Kidney glomerular epithelial cell (primary cell): ENCODE measurements at regions not wholly inside any gene's neighbourhood (a gene's known extent, or its start where the extent isn't known, plus 50 kb on each side); places are given as distances from the start of the nearest gene placed in this dataset.
"Not testable (repeated sequence)": the region's sequence is repeated elsewhere in the genome, so short reads cannot be mapped to it uniquely, and the experiment has no call there.

Experiments
- DNase-seq: peaks from one replicate; lab custom pipeline; 2025; lab: John Stamatoyannopoulos, UW

DNA sequence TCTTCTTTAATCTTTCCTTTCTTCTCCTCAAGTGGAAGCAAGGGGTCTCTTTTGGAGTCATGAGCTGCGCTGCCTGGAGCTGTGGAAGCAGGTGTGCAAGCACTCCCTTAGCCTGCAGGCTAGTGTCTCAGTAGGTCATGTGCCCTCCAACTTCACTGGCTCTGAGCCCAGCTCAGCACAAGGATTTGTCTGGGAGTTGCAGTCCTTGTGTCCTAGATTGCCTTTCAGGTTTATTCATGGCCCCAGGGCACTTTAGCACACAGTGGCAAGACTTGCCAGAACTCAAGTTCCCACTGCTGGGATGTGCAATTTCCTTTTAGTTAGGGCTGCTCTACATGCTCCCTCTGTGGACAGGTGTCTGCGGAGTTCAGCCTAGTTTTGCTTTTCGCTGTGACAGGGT, 211.7 kb downstream of the LIG4 start:
- no peak for DNase-seq

DNA sequence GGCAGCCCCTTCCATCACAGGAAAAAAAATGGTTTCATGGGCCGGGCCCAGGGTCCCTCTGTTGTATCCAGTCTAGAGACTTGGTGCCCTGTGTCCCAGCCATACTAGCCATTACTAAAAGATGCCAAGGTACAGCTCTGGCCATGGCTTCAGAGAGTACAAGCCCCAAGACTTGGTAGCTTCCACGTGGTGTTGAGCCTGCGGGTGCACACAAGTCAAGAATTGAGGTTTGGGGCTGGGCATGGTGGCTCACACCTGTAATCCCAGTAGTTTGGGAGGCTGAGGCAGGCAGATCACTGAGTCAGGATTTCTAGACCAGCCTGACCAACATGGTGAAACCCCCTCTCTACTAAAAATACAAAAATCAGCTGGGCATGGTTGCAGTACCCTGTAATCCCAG, 214.3 kb downstream of the LIG4 start:
- DNase-seq, result no peak

DNA sequence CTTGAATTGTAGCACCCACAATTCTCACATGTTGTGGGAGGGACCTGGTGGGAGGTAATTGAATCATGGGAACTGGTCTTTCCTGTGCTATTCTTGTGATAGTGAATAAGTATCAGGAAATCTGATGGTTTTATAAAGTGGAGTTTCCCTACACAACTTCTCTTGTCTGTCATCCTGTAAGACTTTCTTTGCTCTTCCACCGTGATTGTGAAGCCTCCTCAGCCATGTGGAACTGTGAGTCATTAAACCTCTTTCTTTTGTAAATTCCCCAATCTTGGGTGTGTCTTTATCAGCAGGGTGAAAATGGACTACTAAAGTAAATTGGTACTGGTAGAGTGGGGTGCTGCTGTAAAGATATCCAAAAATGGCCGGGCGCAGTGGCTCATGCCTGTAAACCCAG, 215.6 kb downstream of the LIG4 start:
- no peak for DNase-seq

DNA sequence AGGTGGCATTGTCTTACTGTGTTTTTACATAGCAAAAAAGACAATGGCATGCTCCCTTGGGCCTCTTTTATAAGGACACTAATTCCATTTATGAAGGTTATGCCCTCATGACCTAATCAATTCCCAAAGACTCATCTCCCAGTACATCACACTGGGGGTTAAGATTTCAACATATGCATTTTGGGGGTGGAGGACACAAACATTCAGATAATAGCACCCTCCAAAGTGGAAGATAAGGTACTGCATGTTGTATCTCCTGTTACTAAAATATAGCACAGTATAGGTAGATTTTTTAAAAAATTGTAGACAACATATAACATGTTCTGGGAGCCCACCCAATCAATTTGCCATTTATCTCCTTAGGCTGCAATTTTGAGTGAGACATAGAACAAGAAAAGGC, 221.2 kb downstream of the LIG4 start:
- DNase-seq, result no peak

DNA sequence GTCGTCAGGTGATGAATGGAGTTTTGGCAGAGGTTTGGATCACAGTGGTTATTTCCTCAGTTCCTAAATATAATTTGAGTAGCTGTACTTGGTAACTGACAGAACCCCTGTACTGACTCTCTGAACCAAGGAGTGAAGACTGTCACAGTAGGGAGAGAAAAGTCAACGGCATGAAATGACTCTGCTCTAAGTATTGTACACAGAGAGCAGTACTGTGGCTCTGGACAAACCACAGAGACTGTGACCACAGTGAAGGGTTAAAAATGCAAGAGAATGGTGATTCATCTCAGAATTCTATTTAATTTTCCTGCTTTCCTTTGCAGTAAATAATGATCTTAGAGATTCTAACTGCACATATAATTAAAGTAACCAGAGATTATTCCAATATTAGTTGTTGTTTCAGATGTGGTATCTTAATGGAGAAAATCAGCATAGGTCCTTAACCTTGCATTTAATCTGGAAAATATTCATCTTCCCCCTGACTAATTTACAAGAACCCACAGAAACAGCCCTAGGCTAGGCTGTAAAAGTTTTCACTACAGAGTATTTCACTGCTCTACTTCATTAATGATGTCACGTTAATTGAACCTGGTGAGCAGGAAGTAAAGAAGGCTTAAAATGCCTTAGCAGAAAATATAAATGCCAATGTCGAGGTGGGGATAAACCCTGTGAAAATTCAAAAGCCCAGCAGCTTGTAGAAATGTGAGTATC, 221.9 kb downstream of the LIG4 start:
- DNase-seq, result no peak

DNA sequence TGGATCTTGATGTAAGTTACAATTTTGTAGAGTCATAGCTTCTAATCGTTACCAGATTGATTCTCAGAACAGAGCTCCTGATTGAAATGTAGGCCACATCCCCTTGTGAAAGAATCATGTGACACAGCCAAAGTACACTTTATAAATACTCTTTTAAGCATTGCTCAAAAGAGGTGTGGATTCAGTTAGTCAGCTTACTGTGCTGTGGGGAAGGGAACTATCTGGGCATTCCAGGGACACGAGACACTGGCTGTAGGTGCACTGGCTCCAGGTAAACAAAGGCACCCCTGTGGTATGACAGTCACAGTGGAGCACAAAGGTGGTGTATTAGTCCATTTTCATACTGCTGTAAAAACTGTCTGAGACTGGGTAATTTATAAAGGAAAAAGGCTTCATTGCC, 222.8 kb downstream of the LIG4 start:
- no peak for DNase-seq

DNA sequence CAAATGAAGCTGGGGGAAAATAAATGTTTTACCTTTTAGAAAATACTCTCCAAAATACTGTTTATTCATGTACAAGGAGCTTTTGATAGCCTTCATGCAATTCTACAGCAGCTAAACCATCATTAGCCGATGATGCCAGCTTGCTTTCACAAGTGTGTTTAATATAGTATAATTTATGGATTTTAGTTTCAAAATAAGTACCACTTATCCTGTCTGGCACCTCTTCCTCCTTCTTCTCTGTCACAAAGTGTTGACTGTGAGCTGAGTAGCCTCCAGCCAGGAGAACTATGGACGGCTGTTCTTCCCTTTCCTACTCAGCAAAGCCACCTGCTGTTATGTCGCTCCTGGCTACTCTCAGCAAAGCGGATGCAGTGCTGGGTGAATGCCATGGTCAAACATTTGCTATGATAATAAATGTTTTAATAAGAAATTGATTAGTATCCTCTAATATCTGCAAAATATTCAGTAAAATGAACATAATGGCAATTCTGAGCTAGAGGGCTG, 238.2 kb downstream of the LIG4 start:
- DNase-seq, result no peak

DNA sequence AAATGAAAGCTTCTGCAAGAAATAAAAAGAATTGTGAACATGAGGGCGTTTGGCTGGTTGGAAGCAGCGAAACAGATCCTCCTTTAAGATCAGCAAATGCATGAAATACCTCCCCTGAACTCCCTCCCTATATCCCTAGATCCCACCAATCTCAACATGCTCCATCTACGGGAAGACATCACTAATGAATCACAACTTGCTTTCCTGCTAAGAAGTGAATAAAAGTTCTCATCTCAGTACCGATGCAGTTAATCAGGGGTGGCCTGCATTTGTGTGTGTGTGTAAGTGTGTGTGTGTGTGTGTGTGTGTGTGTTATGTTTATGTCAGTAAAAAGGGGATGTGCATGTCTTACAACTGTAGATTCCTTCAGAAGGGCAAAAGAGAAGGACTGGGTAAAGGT, 238.7 kb downstream of the LIG4 start:
- DNase-seq, result no peak

DNA sequence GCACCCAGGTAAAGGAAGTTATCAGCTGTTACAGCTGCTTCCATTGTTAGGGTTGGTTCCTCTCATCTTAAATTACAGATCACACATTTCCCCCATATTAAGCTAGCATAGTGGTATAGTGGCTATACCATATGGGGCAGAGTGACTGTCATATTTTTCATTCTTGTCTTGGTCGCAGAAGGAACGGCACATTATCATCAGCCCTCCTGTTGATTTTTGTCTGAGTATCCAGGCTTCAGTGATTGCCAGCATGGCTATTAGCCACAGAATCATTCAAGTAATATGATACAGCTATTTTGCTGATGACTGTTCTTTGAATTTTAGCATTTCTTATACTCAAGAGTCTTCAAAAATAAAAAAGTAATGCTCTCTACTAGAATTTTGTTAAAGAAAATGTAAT, 240.9 kb downstream of the LIG4 start:
- no peak for DNase-seq

DNA sequence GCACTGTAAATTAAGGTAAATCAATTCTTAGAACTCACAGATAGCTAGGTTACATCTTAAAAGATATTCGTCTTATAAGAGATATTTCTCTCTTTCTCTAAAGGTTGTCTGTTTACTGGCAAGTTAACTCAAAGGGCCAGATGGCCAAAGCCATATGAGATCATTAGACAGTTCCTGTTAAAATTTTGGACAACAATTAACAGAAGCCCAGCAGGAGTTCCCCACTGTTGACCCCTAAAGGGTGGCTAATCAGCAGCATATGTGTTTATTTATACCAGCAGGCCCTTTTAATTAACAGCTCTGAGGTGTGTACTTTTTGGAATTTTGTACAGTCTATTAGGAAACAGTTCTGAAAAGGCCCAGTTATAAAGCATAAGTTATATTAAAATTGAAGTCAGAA, 245.8 kb downstream of the LIG4 start:
- DNase-seq, result no peak

DNA sequence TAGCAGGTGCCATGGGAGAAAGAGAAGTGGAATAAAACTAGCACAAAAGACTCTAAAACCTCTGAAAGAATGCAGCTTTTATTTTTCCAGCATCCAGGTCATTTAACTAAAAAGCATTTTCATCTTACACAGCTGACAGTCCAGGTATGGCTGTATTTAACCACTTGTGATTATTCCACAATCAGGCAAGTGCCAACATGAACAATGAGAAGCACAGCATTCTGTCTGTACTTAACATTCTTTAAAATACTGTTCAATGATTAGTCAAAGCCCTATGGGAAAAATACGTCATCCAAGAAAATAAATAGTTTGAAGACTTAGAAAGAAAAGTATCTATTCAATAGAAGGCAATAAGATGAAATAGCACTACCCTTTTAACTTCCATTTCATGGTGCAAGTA, 246.9 kb downstream of the LIG4 start:
- DNase-seq, result no peak

DNA sequence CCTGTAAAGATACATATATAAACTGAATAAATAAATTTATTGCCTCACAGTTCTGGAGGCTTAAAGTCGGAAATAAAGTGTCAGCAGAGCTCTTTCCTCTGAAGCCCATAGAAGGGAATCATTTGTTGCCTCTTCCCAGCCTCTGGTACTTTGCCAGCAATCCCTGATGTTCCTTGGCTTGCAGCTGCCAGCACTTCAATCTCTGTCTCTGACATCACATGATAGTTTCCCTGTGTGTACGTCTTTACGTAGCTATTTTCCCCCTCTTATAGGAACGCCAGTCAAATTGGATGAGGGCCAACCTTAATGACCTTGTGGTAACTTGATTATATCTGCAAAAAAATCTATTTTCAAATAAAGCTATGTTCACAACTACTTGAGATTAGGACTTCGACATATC, 250.9 kb downstream of the LIG4 start:
- DNase-seq, result no peak

DNA sequence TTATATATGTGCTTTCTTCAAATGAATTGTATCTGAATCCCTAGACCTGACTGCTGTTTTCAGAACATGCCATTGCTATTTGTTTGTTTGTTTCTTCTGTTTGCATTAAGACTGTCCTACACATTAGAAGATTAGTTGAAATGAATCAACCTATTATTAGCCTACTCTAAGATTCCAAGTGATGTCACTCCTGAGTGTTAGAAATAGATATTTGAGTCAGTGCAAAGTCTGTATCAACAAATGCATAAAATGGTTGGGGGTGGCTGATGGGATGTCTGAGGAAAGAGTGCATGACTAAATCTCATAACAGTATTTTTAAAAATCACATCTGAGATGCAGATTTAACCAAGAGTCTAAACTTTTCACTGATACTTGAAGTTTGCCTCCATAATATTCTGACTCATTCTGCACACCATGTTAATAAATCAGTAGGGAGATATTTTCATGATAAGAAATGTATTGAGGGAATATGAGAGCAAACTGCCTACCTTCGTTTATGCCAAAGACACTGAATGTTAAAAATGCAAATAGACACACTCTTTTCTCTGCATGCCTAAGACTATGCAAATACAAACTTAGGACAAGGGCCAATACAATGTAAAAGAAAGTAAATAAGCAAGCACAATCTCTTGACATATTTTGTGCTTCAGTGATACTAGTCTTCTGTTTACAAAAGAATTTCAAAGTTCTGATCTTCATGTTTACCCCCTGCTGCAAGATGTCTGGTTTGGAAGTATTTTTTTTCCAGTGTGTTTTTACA, 253.3 kb downstream of the LIG4 start:
- DNase-seq, result no peak

DNA sequence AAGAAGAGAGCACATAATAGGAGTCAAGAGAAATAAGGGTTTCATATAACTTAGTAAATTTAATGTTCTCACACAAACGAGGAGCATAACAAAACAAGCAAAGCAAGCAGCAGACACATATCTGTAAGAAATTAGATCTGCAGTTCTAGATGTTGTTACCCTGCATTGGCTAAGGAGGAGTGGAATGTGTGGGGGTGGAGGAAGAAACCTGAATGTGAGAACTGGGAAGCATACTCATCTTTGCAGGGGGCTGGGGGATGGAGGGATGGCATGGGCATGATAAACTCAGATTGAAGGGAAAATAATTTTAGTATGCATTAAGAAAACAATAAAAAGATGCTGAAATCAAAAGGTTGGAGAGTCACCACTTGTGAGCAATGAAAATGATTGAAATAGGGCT, 255.0 kb downstream of the LIG4 start:
- DNase-seq, result peak; percentile 14

DNA sequence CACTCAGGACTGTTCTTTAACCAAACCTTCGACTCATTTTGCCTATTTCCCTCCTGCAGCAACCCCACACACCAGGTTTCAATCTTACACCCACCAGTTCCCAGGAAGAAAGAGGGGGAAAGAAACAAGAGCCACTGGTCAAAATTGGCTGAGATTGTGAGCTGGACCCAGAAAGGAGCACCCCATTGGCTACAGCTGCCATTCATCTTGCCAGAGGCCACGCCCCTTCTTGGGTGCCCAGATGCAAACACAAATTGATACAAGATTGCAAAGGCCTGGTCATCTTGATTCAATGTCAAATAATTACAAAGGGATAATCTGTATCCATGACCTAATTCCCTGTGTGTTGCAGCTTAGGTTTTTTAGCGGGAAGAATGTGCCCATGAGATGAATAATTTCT, 258.4 kb downstream of the LIG4 start:
- no peak for DNase-seq

DNA sequence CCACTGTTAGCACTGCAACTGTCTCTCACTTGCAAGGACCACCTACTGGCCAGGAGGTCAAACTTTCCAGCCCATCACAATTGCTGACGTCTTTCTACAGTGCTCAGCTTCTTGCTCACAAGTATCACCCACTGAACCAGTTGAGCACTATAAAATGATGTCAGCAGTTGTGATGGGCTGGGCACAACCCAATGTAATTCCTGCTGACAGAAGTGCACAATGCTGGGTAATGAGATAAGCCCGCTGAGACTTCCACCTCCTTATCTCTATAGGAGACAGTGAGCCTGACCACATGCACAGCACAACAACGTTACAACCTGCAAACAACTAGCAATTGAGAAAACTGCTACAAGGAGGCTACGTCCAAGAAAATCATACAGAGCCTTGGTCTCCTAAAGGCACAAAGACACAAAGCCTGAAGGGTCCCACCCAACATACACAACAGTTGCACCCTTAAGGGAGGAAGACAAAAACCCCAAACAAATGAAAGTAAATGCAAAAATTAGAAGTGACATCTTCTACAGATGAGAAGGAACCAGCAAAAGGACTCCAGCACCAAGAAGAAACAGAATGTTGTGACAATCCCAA, 273.2 kb downstream of the LIG4 start:
- no peak for DNase-seq

DNA sequence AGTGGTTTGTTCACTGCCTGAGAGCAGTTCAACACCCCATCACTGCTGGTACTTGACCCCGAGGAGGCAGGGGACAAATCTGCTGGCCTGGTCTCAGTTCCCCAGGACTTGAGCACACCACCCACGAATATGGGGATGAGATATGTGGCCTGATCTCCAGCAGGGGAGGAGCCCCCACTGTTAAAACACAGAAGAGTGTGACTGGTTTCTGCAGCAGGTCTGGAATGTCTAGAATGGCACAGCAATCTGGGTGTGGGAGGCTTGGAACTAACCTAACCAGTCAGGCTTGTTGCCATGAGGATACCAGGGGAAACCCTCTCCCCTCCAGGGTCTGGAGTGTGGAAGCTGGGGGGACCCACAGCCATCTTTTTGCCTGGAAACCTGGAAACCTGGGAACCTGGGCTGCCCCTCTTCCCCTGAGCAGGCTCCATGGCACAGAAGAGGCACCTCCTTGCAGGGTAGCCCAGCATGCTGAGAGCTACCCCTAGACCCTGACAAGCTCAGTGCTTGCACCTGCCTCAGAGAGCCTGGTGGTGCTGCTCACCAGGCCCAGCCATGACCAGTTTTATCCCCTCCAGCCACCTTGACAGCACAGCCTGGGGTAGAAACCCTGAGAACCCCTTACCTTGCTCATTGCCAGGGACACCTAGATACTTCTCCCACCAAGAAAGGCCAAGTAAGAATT, 273.8 kb downstream of the LIG4 start:
- no peak for DNase-seq

DNA sequence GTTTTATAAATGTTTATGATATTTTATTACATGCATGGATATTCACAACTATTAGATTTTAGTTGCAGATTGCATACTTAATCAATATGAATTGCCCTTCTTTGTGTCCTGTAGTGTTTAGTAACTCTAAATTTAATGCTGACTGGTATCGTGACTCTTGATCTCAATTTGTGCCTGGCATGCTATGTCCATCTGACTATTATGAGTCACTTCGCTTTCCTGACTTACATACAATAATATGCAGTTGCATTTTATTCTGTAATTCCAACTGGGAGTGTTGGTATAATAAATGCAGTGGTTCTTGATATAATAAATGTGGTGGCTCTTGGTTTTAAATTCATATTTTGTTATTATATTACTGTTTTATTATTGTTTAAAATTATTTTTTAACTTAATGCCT, 277.5 kb downstream of the LIG4 start:
- DNase-seq, result no peak

DNA sequence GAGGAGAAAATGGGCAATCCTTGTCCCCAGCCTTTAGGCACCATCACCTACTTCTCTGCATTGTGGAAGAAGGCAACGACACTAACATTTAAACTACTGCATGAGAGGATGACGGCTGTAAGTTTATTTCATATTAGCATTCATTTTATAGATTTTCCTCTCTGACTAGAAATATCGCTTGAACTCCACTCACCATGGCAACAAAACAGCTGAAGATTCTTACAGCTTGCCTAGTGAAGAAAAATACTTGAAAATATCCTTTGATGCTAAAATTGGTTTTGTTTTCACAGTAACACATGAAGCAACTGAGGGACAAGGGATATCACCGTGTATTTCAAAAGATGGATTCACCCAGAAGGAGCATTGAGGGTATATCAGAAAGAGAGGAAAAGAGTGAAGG, 284.3 kb downstream of the LIG4 start:
- DNase-seq, result no peak

DNA sequence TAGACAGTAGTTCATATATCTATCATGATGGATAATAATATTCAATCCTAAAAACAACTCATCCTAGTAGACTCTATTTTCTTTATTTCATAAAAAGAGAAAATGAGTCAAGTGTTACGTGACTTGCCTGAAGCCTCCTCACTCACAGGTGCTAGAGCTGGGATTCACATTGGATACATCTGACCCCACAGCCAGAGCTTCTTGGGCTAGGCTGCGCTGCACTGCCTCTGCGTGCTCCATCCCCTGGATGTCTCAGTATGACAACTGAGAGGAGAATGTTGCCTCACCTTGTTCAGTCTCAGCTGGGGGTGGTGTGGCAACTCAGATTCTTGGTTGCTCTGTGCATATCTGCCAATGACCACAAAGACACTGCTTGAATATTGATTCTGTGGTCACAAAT, 286.6 kb downstream of the LIG4 start:
- DNase-seq, result no peak

DNA sequence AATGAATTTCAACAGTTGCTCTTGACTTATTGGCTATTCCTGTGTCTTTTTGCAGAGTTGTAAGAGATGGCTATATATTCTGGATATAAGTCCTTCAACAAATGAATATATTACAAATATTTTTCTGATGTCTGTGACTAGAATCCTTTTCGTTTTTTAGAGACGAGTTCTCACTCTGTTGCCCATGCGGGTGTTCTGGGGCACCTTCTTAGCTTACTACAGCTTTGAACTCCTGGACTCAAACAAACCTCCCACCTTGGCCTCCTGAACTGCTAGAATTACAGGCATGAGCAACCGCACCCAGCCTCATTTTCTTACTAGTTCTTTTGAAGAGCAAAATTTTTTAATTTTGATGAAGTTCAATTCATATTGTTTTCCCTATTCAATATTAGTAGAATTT, 287.8 kb downstream of the LIG4 start:
- no peak for DNase-seq

DNA sequence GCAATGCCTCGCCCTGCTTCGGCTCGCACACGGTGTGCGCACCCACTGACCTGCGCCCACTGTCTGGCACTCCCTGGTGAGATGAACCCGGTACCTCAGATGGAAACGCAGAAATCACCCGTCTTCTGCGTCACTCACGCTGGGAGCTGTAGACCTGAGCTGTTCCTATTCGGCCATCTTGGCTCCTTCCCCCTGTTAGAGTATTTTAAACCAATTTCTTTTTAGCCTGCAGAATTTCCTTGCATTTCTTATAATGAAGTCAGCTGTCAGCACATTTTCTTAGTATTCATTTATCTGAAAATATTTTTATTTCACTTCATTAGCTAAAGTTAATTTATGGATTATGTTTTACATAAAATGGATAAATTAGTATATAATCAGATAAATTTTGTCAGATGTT, 288.8 kb downstream of the LIG4 start:
- not testable (repeated sequence) for DNase-seq

DNA sequence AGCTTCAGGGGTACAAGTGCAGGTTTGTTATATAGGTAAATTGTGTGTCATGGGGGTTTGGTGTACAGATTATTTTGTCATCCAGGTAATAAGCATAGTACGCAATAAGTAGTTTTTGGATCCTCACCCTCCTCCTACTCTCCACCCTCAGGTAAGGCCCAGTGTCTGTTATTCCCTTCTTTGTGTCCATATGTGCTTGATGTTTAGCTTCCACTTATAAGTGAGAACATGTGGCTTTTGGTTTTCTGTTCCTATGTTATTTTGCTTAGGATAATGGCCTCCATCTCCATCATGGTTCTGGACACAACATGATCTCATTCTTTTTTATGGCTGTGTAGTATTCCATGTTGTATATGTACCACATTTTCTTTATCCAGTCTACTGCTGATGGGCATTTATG, 298.4 kb downstream of the LIG4 start:
- not testable (repeated sequence) for DNase-seq
